HL-60/S4 treated with retinoic acid at 250 ng/mL for 4 days and 3 days (cell line): ENCODE measurements at regions not wholly inside any gene's neighbourhood (a gene's known extent, or its start where the extent isn't known, plus 50 kb on each side); places are given as distances from the start of the nearest gene placed in this dataset.

Experiments
- in situ Hi-C: fragments of 300-500 bp; cut with MboI; formaldehyde crosslinking; loops from 2 replicates; pipeline ENCODE4 v1.7.0; 2022; ENCODE audit warnings: low sequenced_read_pairs

- in situ Hi-C loops: no loop called here
These were observed 300.5 kb downstream of the SPRY2 start for GRCh38 chr13:80040196-80040980.

DNA sequence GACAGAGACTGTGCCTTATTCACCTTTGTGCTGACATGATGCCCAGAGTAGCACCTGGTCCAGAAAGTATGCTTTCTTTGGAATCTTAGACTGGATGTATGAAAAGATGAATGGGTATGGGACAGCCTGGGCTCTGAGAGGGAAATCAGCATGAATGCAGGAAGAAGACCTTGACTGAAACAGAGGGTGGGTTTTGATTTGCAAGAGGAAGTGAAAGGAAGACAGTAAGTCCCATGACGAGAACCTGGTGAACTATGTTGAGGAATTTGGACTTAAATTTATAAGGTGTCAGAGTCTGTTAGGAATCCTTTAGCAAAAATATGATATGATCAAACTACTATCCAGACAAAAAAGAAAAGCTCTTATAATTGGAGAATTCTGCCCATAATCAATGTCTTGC, 301.9 kb downstream of the SPRY2 start:
- in situ Hi-C loops: no loop called here

DNA sequence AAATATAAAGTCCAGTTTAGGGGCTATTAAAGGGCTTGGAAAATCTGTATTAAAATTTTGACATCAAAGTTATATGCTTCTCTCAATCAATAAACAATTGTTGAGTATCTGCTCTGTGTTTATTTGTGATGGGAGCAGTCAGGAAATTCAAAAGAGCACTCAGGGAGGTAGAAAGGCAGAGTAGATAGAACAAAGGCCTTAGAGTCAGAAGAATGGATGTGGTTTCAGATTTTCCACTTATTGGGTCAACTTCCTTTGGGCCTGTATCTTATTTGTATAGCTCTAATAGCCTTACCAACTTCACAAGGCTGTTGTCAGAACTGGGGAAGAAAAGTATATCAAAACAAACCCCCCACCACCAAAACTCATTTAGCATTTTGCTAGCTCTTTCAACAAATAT, 302.6 kb downstream of the SPRY2 start:
- in situ Hi-C loops: no loop called here

DNA sequence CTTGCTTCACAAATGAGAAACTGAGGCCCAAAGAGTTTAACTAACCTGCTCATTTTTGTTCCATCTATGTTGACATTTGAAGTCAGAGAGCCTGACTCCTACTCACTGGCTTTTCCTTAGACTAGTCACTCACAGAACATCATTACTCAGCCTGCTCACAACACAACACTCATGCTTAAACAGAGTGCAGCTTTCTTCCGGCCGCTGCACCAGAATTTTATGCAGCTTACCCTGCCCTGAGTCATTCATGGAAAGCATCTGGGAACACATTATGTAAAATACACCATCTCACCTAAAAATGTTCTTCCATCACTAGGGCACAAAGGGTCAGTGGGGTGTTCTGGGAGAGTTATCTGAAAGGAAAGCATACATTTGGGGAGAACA, 303.4 kb downstream of the SPRY2 start:
- in situ Hi-C loops: no loop called here

DNA sequence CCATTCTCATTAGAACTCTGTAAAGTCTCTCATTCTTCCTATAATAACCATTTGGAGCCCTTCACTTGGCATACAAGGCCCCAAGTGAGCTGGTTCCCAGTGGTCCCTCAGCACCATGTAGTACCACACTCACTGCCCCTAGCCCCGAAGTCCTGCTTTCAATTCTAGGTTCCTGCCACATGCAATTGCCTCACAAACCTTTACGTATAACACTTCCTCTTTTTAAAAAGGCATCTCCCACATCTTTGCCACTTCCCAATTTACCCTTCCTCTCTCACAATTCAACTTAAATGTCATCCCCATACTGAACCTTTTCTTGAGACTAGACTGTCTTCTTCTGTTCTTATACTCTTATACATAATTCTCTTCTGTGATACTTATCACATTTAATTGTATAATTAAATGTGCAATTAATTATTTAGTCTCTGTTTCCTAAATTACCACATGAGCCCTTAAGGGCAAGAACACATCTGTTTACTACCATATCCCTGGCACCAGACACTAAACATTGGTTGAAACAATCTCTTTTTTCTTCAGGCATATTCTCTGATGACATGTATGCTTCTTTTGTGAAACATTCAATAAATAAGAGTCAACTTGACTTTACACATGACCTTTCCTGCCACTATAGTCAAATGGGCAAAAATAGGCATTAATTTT, 304.0 kb downstream of the SPRY2 start:
- in situ Hi-C loops: no loop called here

- in situ Hi-C loops: no loop called here
These were observed 305.8 kb downstream of the SPRY2 start for GRCh38 chr13:80035096-80035495.

- in situ Hi-C loops: no loop called here
These were observed 307.0 kb downstream of the SPRY2 start for GRCh38 chr13:80033951-80034350.

DNA sequence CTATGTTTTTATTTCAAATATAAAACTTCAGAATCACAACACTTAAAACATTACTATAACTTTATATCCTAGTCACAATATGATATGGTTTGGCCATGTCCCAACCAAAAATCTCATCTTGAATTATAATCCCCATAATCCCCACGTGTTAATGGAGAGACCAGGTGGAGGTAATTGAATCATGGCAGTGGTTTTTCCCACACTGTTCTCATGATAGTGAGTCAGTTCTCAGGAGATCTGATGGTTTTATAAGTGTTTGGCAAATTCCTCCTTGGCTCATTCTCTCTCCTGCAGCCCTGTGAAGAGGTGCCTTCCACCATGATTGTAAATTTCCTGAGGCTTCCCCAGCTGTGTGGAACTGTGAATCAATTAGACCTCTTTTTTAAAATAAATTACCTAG, 307.6 kb downstream of the SPRY2 start:
- in situ Hi-C loops: no loop called here

- in situ Hi-C loops: no loop called here
These were observed 310.4 kb downstream of the SPRY2 start for GRCh38 chr13:80030491-80030890.

- in situ Hi-C loops: no loop called here
These were observed 311.8 kb downstream of the SPRY2 start for GRCh38 chr13:80029170-80029569.

- in situ Hi-C loops: no loop called here
These were observed 318.8 kb downstream of the SPRY2 start for GRCh38 chr13:80022146-80022545.

DNA sequence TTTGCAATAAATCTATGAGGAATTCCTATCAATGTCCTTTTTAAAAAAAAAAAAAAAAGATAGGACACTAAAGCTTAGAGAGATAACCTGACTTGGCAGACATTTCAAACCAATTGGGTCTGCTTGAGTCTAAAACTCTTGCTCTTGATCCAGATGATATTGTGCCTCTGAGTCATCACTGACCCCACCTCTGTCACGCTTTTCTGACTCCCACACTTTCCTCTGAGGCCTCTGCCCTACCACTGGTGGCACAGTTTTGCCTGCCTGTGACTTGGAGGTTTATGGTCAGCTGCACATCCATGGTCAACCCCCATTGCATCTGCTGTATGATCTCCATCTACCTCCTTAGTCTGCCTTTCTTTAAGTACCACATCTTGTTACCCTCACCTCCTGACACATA, 328.7 kb downstream of the SPRY2 start:
- in situ Hi-C loops: no loop called here

GRCh38 chr13:80011448-80012212, 329.3 kb downstream of the SPRY2 start:
- in situ Hi-C loops: no loop called here

- in situ Hi-C loops: no loop called here
These were observed 330.1 kb downstream of the SPRY2 start for GRCh38 chr13:80010846-80011245.

GRCh38 chr13:80010286-80010831, 330.6 kb downstream of the SPRY2 start:
- in situ Hi-C loops: no loop called here

DNA sequence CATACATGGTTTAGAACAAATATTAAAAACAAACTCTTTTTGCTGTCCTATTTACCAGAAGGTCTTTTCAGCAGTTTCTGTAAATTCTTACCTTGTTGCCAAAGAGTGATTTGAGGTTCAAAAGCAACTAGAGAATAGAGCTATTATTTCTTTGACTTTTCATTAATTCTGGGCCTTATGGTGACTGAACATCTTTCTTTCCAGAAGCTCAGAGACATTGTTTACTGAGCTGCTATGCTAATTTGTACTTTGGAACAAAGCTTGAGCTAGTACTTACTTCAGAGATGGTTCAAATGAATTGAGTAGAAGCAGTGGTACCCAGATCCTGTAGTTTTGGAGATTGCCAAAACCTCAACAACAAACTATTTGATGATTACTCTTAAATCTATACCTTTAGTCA, 331.2 kb downstream of the SPRY2 start:
- in situ Hi-C loops: no loop called here

- in situ Hi-C loops: no loop called here
These were observed 334.0 kb downstream of the SPRY2 start for GRCh38 chr13:80006940-80007339.

DNA sequence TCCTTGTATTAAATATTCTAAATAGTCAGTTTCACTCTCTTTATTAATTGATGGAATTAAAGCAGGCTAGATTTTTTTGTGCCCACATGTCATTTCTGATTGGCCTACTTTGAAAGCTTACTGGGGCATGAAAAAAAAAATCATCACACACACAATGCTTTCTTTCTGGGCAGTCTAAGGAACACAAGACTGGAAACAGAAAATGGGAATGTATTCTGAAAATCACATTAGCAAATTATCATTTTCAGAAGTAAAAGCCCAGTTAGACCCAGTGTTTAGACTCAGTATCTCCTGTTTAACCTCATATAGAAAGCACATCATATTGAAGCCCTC, 339.4 kb downstream of the SPRY2 start:
- in situ Hi-C loops: no loop called here

- in situ Hi-C loops: no loop called here
These were observed 340.0 kb downstream of the SPRY2 start for GRCh38 chr13:80000684-80001509.

DNA sequence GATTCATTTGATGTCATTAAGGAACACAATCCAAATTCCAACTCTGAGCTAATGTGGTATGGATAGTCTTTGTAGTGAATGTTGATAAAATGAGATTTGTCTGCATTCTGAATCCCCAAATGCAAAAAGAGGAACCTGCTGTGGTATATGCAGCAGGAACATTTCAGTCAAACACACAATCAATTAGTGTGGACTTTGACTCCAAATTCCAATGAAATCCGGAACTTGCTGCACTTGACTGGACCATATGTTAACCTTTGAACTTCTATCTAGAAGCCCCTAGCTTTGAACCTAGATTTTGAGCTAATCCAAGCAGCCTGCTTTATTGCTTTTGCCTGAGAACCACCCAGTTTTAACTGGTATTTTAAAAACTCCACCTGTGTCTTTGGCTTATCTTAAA, 341.3 kb downstream of the SPRY2 start:
- in situ Hi-C loops: no loop called here

- in situ Hi-C loops: no loop called here
These were observed 342.5 kb downstream of the SPRY2 start for GRCh38 chr13:79998381-79998880.
